ENCODE measurements at regions not wholly inside any gene's neighbourhood (a gene's known extent, or its start where the extent isn't known, plus 50 kb on each side); places are given as distances from the start of the nearest gene placed in this dataset.

GRCh38 chr2:215597577-215597976 lies 161.7 kb upstream of the FN1 start:
- Histone ChIP-seq H2AFZ (ENCODE audit: insufficient read depth, low read depth, low read length, poor library complexity, severe bottlenecking) (no peak overlapping the region), H3K79me2 (ENCODE audit: control insufficient read depth, insufficient read depth, low read length) (no peaks in the 10 kb centered on the region), H3K4me3 (ENCODE audit: control extremely low read depth in 1 of 5, extremely low read depth in 1 of 5, insufficient read depth in 1 of 5, low read depth in 2 of 5, low read length in 4 of 5) (no peak overlapping the region), H3K4me1 (ENCODE audit: control insufficient read depth in 2 of 2, insufficient read depth in 2 of 2, low read length in 2 of 2) (no peaks in the 10 kb centered on the region), H4K20me1 (ENCODE audit: control insufficient read depth, insufficient read depth, low read length, poor library complexity, severe bottlenecking) (no peaks in the 10 kb centered on the region), H3K9ac (ENCODE audit: low read length) (no peak overlapping the region), H3K36me3 (replicated peaks in 1 of 2; ENCODE audit: control extremely low read depth in 1 of 2, control insufficient read depth in 1 of 2, extremely low read depth in 1 of 2, insufficient read depth in 2 of 2, low read length in 1 of 2) (no peaks in the 10 kb centered on the region), H3K27ac (ENCODE audit: low read length in 2 of 2) (no peak overlapping the region), H3K9me3 (ENCODE audit: control extremely low read depth in 1 of 3, control insufficient read depth in 2 of 3, insufficient read depth in 1 of 3, low read length in 2 of 3) (no peaks in the 10 kb centered on the region), H3K27me3 (replicated peaks in 1 of 4; ENCODE audit: control extremely low read depth in 1 of 4, control insufficient read depth in 3 of 4, insufficient read depth in 4 of 4, low read length in 3 of 4) (no peaks in the 10 kb centered on the region), H3K4me2 (replicated peaks; ENCODE audit: low read depth, low read length, poor library complexity, severe bottlenecking) (no peak overlapping the region)
- no peak for DNase-seq
- no peak overlapping the region for H3K27ac Mint-ChIP-seq
- H3K4me3 Mint-ChIP-seq = no peak overlapping the region
- ChIA-PET CTCF (no interaction called here), POLR2A (no interaction called here)
- TF ChIP-seq CTCF (IDR thresholded peaks at IDR 0.05) (no peak), EZH2 (IDR thresholded peaks at IDR 0.05; ENCODE audit: borderline replicate concordance, insufficient read depth, low read depth, low read length, poor library complexity, severe bottlenecking) (no peak)
- intact Hi-C loops (cut with micrococcal nuclease) = no loop called here
- ATAC-seq (ENCODE audit: low read depth) = no peak
- no CpG with 5 or more reads among the region's 3 CpGs for WGBS (ENCODE audit: insufficient coverage)
- peaks cover 3% of the 10 kb centered on the region for H3K27me3 Mint-ChIP-seq
- H3K9me3 Mint-ChIP-seq (ENCODE audit: insufficient read depth) = no peaks in the 10 kb centered on the region
- H3K4me1 Mint-ChIP-seq = no peaks in the 10 kb centered on the region

DNA sequence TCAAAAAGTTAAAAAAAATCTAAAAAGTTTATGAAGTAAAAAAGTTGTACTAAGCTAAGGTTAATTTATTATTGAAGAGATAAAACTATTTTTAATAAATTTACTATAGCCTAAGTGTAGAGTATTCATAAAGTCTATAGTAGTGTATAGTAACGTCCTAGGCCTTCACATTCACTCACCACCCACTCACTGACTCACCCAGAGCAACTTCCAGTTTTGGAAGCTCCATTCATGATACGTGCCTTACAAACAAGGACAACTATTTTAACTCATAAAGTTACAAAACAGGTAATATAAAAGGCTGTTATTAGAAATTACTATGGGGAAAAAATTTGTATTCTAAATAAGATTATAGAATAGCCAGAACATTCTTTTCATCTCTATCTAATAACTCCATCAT lies 158.9 kb upstream of the FN1 start:
- POLR2A ChIA-PET = no interaction called here
- DNase-seq = no peak
- Histone ChIP-seq H3K79me2 (ENCODE audit: control insufficient read depth, insufficient read depth, low read length) (no peaks in the 10 kb centered on the region), H3K4me2 (replicated peaks; ENCODE audit: low read depth, low read length, poor library complexity, severe bottlenecking) (no peak overlapping the region), H2AFZ (ENCODE audit: insufficient read depth, low read depth, low read length, poor library complexity, severe bottlenecking) (no peak overlapping the region), H3K4me1 (ENCODE audit: control insufficient read depth in 2 of 2, insufficient read depth in 2 of 2, low read length in 2 of 2) (no peaks in the 10 kb centered on the region), H3K4me3 (ENCODE audit: control extremely low read depth in 1 of 5, extremely low read depth in 1 of 5, insufficient read depth in 1 of 5, low read depth in 2 of 5, low read length in 4 of 5) (no peak overlapping the region), H3K27ac (ENCODE audit: low read length in 2 of 2) (no peak overlapping the region), H3K9me3 (ENCODE audit: control extremely low read depth in 1 of 3, control insufficient read depth in 2 of 3, insufficient read depth in 1 of 3, low read length in 2 of 3) (no peaks in the 10 kb centered on the region), H3K36me3 (replicated peaks in 1 of 2; ENCODE audit: control extremely low read depth in 1 of 2, control insufficient read depth in 1 of 2, extremely low read depth in 1 of 2, insufficient read depth in 2 of 2, low read length in 1 of 2) (no peaks in the 10 kb centered on the region), H4K20me1 (ENCODE audit: control insufficient read depth, insufficient read depth, low read length, poor library complexity, severe bottlenecking) (no peaks in the 10 kb centered on the region), H3K27me3 (replicated peaks in 1 of 4; ENCODE audit: control extremely low read depth in 1 of 4, control insufficient read depth in 3 of 4, insufficient read depth in 4 of 4, low read length in 3 of 4) (no peaks in the 10 kb centered on the region), H3K9ac (ENCODE audit: low read length) (no peak overlapping the region)
- peaks cover 3% of the 10 kb centered on the region for H3K27me3 Mint-ChIP-seq
- H3K4me1 Mint-ChIP-seq = no peaks in the 10 kb centered on the region
- no peak for TF ChIP-seq EZH2 (IDR thresholded peaks at IDR 0.05; ENCODE audit: borderline replicate concordance, insufficient read depth, low read depth, low read length, poor library complexity, severe bottlenecking)
- no peak for TF ChIP-seq CTCF (IDR thresholded peaks at IDR 0.05)
- no peak for ATAC-seq (ENCODE audit: low read depth)
- WGBS (ENCODE audit: insufficient coverage) = no CpG with 5 or more reads among the region's 2 CpGs
- H3K27ac Mint-ChIP-seq = no peak overlapping the region
- no peak overlapping the region for H3K4me3 Mint-ChIP-seq
- intact Hi-C loops (cut with micrococcal nuclease) = no loop called here
- H3K9me3 Mint-ChIP-seq (ENCODE audit: insufficient read depth) = no peaks in the 10 kb centered on the region
- CTCF ChIA-PET = no interaction called here
